ENCODE measurements at regions not wholly inside any gene's neighbourhood (a gene's known extent, or its start where the extent isn't known, plus 50 kb on each side); places are given as distances from the start of the nearest gene placed in this dataset.
A peak's percentile ranks its signal among the peaks of the same experiment; 100 is the strongest.

- DNase-seq = no peak
Observed at GRCh38 chr7:42350801-42351200, 113.8 kb upstream of the GLI3 start.

DNA sequence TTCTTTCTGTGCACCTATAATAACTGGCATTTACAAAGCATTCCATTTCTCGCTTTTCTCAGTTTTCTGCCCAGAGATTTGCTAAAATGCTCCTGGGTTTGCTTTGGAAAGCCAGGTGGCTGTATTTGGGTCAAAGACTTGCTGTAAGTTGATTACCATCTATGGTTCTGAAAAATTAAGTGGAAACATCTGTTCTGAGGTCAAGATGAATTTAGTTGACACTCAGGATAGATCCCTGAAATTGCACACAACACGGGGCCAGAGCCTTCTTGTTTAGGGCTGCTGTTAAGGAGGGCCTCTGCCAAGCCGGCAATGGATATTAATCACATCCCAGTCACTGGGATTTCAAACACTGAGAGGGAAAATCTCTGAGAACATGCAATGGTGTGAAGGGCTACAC is 111.6 kb upstream of the GLI3 start:
- DNase-seq = no peak

- DNase-seq = no peak
Observed at GRCh38 chr7:42348071-42348470, 111.1 kb upstream of the GLI3 start.

- no peak for DNase-seq
Observed at GRCh38 chr7:42347616-42348015, 110.6 kb upstream of the GLI3 start.

GRCh38 chr7:42345478-42346299 is 108.7 kb upstream of the GLI3 start:
- no peak for DNase-seq

- DNase-seq = no peak
Observed at GRCh38 chr7:42344198-42344755, 107.3 kb upstream of the GLI3 start.

DNA sequence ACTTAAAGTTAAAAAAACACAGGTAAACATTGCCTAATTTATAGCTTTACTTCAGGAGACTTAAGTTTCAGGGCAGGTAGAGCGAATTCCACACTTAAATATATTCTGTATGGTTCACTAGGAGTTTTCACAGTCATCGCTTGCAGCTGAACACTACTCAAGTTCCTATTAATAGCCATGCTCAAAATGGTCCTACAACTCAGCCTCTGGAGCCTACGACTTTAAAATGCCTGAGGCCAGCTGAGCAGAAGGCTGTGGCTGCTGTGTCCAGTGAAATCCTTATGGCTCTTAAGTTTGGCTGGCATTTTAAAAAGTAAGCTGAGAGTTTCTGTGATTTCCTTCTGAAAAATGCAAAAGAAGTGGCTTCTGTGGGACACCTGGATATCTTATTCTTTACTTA is 105.4 kb upstream of the GLI3 start:
- DNase-seq = no peak

DNA sequence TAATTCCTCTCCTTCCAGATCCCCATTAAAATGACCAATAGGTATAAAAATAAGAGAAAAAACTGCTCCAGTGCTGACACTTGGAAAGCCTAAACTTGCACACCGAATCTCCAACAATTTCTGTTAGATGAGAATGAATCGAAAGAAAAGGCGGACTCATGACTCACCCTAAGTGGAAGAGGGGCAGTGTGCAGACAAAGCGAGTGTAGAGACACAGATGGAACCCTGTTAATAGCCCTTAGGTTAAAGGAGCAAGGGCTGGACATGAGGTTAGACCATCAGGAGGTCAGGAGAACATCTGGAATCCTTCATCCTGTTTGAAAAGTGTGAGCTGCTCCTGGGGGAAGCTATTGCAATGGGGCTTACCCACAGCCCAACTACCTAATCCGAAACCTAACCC is 103.4 kb upstream of the GLI3 start:
- DNase-seq = no peak

DNA sequence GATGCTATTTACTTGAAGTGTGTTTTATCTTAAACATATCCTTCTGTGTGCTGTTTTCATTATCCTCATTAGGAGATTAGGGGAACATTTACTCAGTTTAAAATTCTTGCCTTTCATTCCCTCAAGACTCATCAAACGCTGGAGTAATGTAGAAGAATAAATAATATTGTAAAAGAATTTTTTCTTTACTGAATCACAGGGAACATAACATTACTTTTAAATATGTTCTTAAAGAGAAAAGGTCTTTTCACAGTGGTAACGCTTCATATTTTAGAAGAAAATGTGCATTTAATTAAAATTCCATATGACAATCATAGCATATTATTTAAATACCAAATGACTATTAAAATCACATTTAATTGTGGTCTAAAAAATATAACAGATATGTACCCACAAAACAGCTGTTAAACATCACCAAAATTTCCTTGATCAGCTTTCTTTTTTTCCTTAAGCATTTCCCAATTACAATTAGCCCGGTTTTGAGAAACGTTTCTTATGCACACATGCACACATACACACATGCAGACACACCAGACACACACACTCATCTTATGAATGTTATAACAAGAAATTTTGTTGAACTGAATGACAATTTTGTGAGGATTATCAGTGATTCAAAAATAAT is 102.0 kb upstream of the GLI3 start:
- DNase-seq = no peak

GRCh38 chr7:42338231-42338915 is 101.4 kb upstream of the GLI3 start:
- no peak for DNase-seq

DNA sequence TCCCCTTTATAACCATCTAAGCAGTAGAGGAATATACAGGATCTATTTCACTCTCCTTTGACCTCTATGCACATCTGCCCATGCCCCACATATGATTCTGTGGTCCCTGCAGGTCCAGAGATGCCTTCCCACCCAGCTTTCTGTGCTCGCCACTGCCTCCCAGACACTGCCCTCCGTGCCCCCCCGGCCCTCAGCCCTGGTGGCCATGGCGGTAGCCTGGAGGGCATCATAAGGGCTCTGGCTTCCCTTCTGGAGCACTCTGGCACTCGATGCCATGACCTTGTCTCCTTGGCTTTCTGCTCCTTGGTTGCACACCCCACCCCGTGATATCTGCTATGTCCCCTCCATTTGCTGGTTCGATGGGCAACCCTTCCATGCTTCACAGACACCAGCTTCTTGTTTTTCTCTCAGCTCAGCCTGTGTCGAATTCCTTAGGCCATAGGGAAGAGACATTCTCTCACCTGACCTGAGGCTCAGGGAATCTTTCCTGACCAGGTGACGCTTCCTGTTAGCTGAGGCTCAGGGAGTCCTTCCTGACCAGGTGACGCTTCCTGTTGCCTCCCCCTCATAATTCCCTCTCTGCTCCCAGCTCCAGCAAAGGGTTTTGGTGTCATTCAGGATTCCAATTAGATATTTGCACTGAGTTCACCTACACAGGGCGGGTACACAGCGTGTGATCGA is 100.4 kb upstream of the GLI3 start:
- no peak for DNase-seq

GRCh38 chr7:42332605-42333222 is 95.7 kb upstream of the GLI3 start:
- no peak for DNase-seq

- DNase-seq = peak; percentile 7
Observed at GRCh38 chr7:42319631-42320030, 82.6 kb upstream of the GLI3 start.

DNA sequence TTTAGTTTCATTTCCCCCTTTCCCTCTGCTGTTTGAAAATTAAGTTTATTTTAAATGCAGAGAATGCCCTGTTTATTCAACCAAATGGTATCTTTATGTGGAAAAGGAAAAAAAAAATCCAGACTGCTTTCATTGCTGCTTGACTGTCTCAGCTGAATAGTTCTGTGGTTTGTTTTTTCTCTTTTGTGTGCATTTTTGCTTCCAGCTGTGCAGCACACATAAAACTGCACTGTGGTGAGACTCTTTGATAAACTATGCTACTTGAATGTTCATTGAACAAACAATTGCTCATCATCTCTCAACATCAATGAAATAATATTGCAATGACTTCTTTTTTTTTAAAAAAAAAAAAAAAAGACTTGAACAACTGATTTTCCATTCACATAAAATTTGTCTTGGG is 78.6 kb upstream of the GLI3 start:
- no peak for DNase-seq

DNA sequence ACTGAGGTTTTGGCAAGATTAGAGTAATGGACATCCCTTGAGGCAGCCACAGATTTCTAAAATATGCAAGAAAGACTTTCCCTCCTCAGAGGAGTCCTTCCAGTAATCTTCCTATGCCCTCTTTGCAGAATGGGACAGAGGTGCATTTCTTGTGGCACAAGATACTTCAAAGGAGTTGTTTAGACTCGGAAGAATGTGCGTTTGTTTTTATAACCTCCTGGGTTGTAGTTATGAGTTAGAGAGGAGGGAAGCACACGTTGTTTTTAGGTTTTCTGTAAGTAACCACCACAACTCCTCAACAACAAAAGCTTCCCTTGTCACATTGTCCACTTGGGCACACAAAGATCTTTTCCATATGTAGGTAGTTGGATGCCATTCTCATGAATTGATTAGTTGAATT is 78.1 kb upstream of the GLI3 start:
- DNase-seq = no peak

DNA sequence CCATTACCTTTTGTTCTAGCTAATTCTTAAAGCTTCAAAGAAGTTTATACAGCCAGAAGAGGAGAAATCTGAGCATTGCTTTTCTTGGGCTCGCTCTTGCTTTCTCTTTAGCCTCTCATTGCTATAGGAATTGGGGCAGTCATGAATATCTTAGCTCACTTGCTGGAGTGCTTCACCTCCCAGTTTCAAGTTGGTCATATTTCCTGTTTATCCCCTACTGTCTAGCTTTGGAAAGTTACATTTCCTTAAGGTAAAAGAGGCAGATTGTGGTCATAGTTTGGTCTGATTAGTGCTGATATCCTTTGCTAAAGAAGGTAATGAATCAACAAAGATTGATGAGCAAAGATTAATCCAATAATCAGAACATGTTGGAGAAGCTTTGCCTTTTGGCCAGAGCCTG is 77.7 kb upstream of the GLI3 start:
- DNase-seq = no peak

- no peak for DNase-seq
Observed at GRCh38 chr7:42311195-42311594, 74.2 kb upstream of the GLI3 start.

GRCh38 chr7:42292991-42293521 is 56.0 kb upstream of the GLI3 start:
- DNase-seq = no peak

DNA sequence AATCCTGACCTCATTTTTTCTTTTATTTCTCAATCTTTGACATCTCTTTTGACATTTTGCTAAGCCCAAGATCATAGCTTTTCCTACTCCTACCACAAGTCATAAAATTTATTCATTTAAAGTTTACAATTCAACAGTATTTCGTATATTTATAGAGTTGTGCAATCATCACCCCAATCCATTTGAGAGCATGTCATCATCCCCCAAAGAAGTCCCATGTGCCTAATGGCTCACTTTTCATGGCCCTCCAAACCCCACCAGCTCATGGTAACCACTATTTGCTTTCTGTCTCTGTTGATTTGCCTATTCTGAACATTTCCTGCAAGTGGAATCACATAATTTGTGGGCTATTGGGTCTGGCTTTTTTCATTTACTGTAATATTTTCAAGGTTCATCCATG is 52.5 kb upstream of the GLI3 start:
- DNase-seq = no peak
